ENCODE measurements at regions not wholly inside any gene's neighbourhood (a gene's known extent, or its start where the extent isn't known, plus 50 kb on each side); places are given as distances from the start of the nearest gene placed in this dataset.
"Not testable (repeated sequence)": the region's sequence is repeated elsewhere in the genome, so short reads cannot be mapped to it uniquely, and the experiment has no call there.

- H3K36me3 ChIP-seq (ENCODE audit: low read depth, missing control alignments): no peaks in the 10 kb centered on the region
- no peaks in the 10 kb centered on the region for H3K27me3 ChIP-seq
- DNase-seq: no peak
- H3K4me1 ChIP-seq: no peaks in the 10 kb centered on the region
- no peak overlapping the region for H3K4me3 ChIP-seq
- no peaks in the 10 kb centered on the region for H3K9me3 ChIP-seq
- intact Hi-C loops (cut with DNase I; ENCODE audit: low total_unique reads): no loop called here
- no peak overlapping the region for H3K27ac ChIP-seq
- 81 to 88% methylated on average over 5 of the region's 5 CpGs for WGBS, 2 donors
- no peak for TF ChIP-seq CTCF (IDR thresholded peaks at IDR 0.05)
- no peak for TF ChIP-seq POLR2A (IDR thresholded peaks at IDR 0.05)
These were observed 67.4 kb downstream of the SNTN start for GRCh38 chr3:63719796-63720445.

GRCh38 chr3:63720951-63721350, 68.5 kb downstream of the SNTN start:
- intact Hi-C loops (cut with DNase I; ENCODE audit: low total_unique reads); H3K4me1 ChIP-seq; H3K36me3 ChIP-seq (ENCODE audit: low read depth, missing control alignments); H3K27ac ChIP-seq; DNase-seq; H3K4me3 ChIP-seq; H3K9me3 ChIP-seq; H3K27me3 ChIP-seq: not testable (repeated sequence)
- WGBS, 2 donors: 70 to 91% methylated on average over 1 of the region's 1 CpG

GRCh38 chr3:63724987-63725386, 72.5 kb downstream of the SNTN start:
- Histone ChIP-seq H3K27ac (no peak overlapping the region), H3K4me3 (no peak overlapping the region), H3K9me3 (no peaks in the 10 kb centered on the region), H3K4me1 (no peaks in the 10 kb centered on the region), H3K36me3 (ENCODE audit: low read depth, missing control alignments) (no peaks in the 10 kb centered on the region), H3K27me3 (no peaks in the 10 kb centered on the region)
- 48 to 54% methylated on average over 3 of the region's 3 CpGs for WGBS, 2 donors
- no peak for TF ChIP-seq POLR2A (IDR thresholded peaks at IDR 0.05)
- no peak for TF ChIP-seq CTCF (IDR thresholded peaks at IDR 0.05)
- intact Hi-C loops (cut with DNase I; ENCODE audit: low total_unique reads): no loop called here
- DNase-seq: no peak

- no peak for DNase-seq
- no peak for TF ChIP-seq CTCF (IDR thresholded peaks at IDR 0.05)
- intact Hi-C loops (cut with DNase I; ENCODE audit: low total_unique reads): no loop called here
- Histone ChIP-seq H3K4me3 (no peak overlapping the region), H3K4me1 (no peaks in the 10 kb centered on the region), H3K27ac (no peak overlapping the region), H3K36me3 (ENCODE audit: low read depth, missing control alignments) (no peaks in the 10 kb centered on the region), H3K27me3 (no peaks in the 10 kb centered on the region), H3K9me3 (no peaks in the 10 kb centered on the region)
- WGBS, 2 donors: 92 to 93% methylated on average over 4 of the region's 4 CpGs
These were observed 74.2 kb downstream of the SNTN start for GRCh38 chr3:63726656-63727055.

GRCh38 chr3:63727233-63727632, 74.8 kb downstream of the SNTN start:
- DNase-seq: no peak
- Histone ChIP-seq H3K27ac (no peak overlapping the region), H3K27me3 (no peaks in the 10 kb centered on the region), H3K4me3 (no peak overlapping the region), H3K4me1 (no peaks in the 10 kb centered on the region), H3K36me3 (ENCODE audit: low read depth, missing control alignments) (no peaks in the 10 kb centered on the region), H3K9me3 (no peaks in the 10 kb centered on the region)
- intact Hi-C loops (cut with DNase I; ENCODE audit: low total_unique reads): no loop called here
- TF ChIP-seq POLR2A (IDR thresholded peaks at IDR 0.05) (no peak), CTCF (IDR thresholded peaks at IDR 0.05) (no peak)

Data from testis (tissue), 2 donors.